Gastrocnemius medialis (tissue), 4 donors: ENCODE measurements at regions not wholly inside any gene's neighbourhood (a gene's known extent, or its start where the extent isn't known, plus 50 kb on each side); places are given as distances from the start of the nearest gene placed in this dataset.

Experiments
- ATAC-seq, 2 donors: fragments of 150-250 bp; one replicate each; pipeline ENCODE4 v1.9.1; 2016
- DNase-seq, 2 donors: peaks; one replicate each; pipeline ENCODE4 v3.0.0-alpha.2; 2019
- H3K27ac ChIP-seq, 4 donors: fragments of 200-600 bp; sonication (generic); 1 replicate in 1 of 4; 2 replicates in 3 of 4; pipeline ENCODE4 v1.5.1; 2016 to 2018; ENCODE audit warnings: mild to moderate bottlenecking in 2 of 4, moderate library complexity in 1 of 4
- H3K27me3 ChIP-seq, 3 donors: fragments of 200-600 bp; sonication (generic) in 2 of 3; 1 replicate in 1 of 3; 2 replicates in 2 of 3; pipeline versions ENCODE4 v1.5.1 to v1.6.0; 2016 to 2019; ENCODE audit warnings: mild to moderate bottlenecking in 1 of 3, moderate library complexity in 1 of 3
- H3K36me3 ChIP-seq, 2 donors: fragments of 200-600 bp; sonication (generic) in 1 of 2; one replicate each; pipeline ENCODE4 v1.5.1; 2017 to 2018
- H3K4me1 ChIP-seq, 2 donors: fragments of 200-600 bp; sonication (generic) in 1 of 2; one replicate each; pipeline ENCODE4 v1.5.1; 2016 to 2017; ENCODE audit warnings: mild to moderate bottlenecking in 2 of 2
- H3K4me3 ChIP-seq, 4 donors: fragments of 200-600 bp; sonication (generic) in 3 of 4; 1 replicate in 1 of 4; 2 replicates in 3 of 4; pipeline ENCODE4 v1.5.1; 2016 to 2019; ENCODE audit warnings: mild to moderate bottlenecking in 2 of 4
- H3K9me3 ChIP-seq, 3 donors: fragments of 200-600 bp; sonication (generic) in 2 of 3; 1 replicate in 1 of 3; 2 replicates in 2 of 3; pipeline ENCODE4 v1.5.1; 2016 to 2019
- POLR2A ChIP-seq, 2 donors: fragments of 450-650 bp; IDR thresholded peaks; one replicate each; pipeline ENCODE4 v1.6.1; 2017; ENCODE audit warnings: antibody characterized with exemption in 2 of 2, mild to moderate bottlenecking in 2 of 2, moderate library complexity in 2 of 2
- in situ Hi-C, 4 donors: fragments of 200-750 bp; cut with MboI; loops; one replicate each; pipeline versions ENCODE4 v1.15.0 to v1.8.0; 2017; ENCODE audit warnings: low sequenced_read_pairs in 4 of 4
- intact Hi-C: fragments of 100-400 bp; cut with DNase I; formaldehyde crosslinking; loops from one replicate; pipeline ENCODE4 v1.15.1; 2023; ENCODE audit warnings: low total_unique reads
- TF ChIP-seq, protein P1 (sequence below), 5 experiments: fragments of 450-650 bp in 3 of 5; fragments of 200-600 bp in 2 of 5; sonication (generic) in 2 of 5; IDR thresholded peaks in 4 of 5; conservative IDR thresholded peaks in 1 of 5; 1 replicate in 4 of 5; 2 replicates in 1 of 5; pipeline ENCODE4 v1.5.1; 2016 to 2019; ENCODE audit warnings: antibody characterized with exemption in 5 of 5, mild to moderate bottlenecking in 3 of 5, moderate library complexity in 3 of 5

DNA sequence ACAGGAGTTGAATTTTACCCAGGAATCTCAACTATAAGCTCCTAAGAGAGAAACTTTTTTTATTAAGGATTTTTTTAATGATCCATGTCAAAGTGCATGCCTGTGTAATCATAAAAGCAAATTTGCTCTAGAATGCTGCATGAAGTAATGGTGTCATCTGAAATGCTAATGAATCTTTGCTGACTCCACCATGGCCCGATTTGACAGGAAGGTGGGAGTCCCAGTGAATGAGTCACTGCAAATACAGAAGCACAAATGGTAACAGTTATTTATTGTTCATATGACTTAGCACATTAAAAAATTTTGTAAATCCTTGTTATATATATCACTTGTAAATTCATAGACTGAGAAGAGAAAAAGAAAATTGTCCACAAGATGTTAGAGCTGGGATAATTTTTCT, 341.3 kb downstream of the RASEF start:
- Histone ChIP-seq H3K27ac (no peak overlapping the region), H3K4me3 (no peak overlapping the region), H3K27me3 (no peaks in the 10 kb centered on the region), H3K36me3 (no peaks in the 10 kb centered on the region), H3K9me3 (no peaks in the 10 kb centered on the region), H3K4me1 (no peaks in the 10 kb centered on the region)
- DNase-seq (no peak), ATAC-seq (no peak)
- TF ChIP-seq POLR2A (IDR thresholded peaks at IDR 0.05) = no peak
- TF ChIP-seq, protein P1, sequence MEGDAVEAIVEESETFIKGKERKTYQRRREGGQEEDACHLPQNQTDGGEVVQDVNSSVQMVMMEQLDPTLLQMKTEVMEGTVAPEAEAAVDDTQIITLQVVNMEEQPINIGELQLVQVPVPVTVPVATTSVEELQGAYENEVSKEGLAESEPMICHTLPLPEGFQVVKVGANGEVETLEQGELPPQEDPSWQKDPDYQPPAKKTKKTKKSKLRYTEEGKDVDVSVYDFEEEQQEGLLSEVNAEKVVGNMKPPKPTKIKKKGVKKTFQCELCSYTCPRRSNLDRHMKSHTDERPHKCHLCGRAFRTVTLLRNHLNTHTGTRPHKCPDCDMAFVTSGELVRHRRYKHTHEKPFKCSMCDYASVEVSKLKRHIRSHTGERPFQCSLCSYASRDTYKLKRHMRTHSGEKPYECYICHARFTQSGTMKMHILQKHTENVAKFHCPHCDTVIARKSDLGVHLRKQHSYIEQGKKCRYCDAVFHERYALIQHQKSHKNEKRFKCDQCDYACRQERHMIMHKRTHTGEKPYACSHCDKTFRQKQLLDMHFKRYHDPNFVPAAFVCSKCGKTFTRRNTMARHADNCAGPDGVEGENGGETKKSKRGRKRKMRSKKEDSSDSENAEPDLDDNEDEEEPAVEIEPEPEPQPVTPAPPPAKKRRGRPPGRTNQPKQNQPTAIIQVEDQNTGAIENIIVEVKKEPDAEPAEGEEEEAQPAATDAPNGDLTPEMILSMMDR (IDR thresholded peaks at IDR 0.05 in 4 of 5, conservative IDR thresholded peaks at IDR 0.05 in 1 of 5) = no peak
- in situ Hi-C loops (no loop called here), intact Hi-C loops (no loop called here)

DNA sequence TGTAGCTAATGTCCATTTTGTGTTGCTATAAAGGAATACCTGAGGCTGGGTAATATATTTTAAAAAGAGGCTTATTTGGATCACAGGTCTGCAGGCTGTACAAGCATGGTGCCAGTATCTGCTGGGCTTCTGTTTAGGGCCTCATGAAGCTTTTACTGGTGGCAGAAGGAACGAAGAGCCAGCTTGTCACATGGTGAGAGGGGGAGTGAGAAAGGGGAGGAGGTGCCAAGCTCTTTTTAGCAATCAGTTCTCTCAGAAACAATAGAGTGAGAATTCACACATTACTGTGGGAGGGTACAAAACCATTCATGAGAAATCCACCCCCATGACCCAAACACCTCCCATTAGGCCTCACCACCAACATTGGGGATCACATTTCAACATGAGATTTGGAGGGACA, 340.9 kb downstream of the RASEF start:
- H3K27me3 ChIP-seq = no peaks in the 10 kb centered on the region
- no peak for TF ChIP-seq POLR2A (IDR thresholded peaks at IDR 0.05)
- TF ChIP-seq, protein P1 (IDR thresholded peaks at IDR 0.05 in 4 of 5, conservative IDR thresholded peaks at IDR 0.05 in 1 of 5) = no peak
- in situ Hi-C loops (no loop called here), intact Hi-C loops (no loop called here)
- H3K36me3 ChIP-seq = no peaks in the 10 kb centered on the region
- H3K9me3 ChIP-seq = no peaks in the 10 kb centered on the region
- no peak for ATAC-seq
- H3K4me1 ChIP-seq = no peaks in the 10 kb centered on the region
- DNase-seq = no peak
- H3K4me3 ChIP-seq = no peak overlapping the region
- no peak overlapping the region for H3K27ac ChIP-seq

DNA sequence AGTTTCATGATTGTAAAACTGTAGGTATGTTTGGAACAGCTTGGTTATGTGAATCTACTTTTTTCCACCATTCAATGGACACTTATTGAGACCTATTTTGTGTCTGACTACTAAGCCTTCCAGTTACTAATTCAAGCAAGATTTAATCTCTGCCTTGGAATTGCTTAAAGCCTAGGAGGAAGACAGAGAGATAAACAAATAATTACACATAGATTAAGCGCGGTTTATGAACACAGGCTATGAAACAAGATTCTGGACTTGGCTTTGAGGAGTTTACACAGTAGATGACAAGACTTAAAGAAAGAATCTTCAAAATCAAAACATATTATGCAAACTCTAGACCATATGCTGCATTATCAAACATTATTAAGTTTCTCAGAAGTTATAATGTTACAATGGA, 340.4 kb downstream of the RASEF start:
- Histone ChIP-seq H3K27me3 (no peaks in the 10 kb centered on the region), H3K9me3 (no peaks in the 10 kb centered on the region), H3K27ac (no peak overlapping the region), H3K4me3 (no peak overlapping the region), H3K36me3 (no peaks in the 10 kb centered on the region), H3K4me1 (no peaks in the 10 kb centered on the region)
- no peak for ATAC-seq
- TF ChIP-seq POLR2A (IDR thresholded peaks at IDR 0.05) = no peak
- TF ChIP-seq, protein P1 (IDR thresholded peaks at IDR 0.05 in 4 of 5, conservative IDR thresholded peaks at IDR 0.05 in 1 of 5) = no peak
- intact Hi-C loops = no loop called here
- in situ Hi-C loops = no loop called here
- DNase-seq = no peak

DNA sequence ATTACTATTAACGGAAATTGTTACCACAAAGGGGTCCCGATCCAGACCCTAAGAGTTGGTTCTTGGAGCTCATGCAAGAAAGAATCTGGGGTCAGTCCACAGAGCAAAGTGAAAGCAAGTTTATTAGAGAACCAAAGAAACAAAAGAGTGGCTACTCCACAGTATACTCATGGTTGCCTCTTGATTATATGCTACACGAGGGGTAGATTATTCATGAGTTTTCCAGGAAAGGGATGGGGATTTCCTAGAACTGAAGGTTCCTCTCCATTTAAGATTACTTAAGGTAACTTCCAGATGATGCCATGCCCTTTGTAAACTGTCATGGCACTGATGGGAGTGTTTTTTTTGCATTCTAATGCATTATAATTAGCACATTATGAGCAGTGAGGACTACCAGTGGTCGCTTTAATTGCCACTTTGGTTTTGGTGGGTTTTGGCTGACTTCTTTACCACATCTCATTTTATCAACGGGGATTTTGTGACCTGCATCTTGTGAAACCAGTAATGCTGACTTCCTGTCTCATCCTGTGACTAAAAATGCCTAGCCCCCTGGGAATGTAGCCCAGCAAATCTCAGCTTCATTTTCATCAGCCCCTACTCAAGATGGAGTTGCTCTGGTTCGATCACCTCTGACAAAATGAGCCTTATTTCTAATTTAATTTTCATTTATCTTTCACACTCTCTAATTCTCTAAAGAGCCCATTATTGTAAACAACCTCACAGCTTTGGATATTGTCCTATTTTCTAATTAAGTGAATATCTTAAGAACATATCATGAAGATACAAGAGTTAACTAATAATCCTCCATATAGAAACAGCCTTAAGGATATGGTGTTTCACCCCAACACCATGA, 336.3 kb downstream of the RASEF start:
- ATAC-seq = no peak
- Histone ChIP-seq H3K9me3 (no peaks in the 10 kb centered on the region), H3K4me1 (no peaks in the 10 kb centered on the region), H3K36me3 (no peaks in the 10 kb centered on the region), H3K27me3 (no peaks in the 10 kb centered on the region), H3K27ac (no peak overlapping the region), H3K4me3 (no peak overlapping the region)
- intact Hi-C loops (no loop called here), in situ Hi-C loops (no loop called here)
- TF ChIP-seq POLR2A (IDR thresholded peaks at IDR 0.05) = no peak
- TF ChIP-seq, protein P1 (IDR thresholded peaks at IDR 0.05 in 4 of 5, conservative IDR thresholded peaks at IDR 0.05 in 1 of 5) = no peak
- DNase-seq = no peak
